ENCODE measurements at regions not wholly inside any gene's neighbourhood (a gene's known extent, or its start where the extent isn't known, plus 50 kb on each side); places are given as distances from the start of the nearest gene placed in this dataset.

- no peak for TF ChIP-seq CTCF (IDR thresholded peaks at IDR 0.05; ENCODE audit: low read length)
- TF ChIP-seq EZH2 (optimal IDR thresholded peaks at IDR 0.05; ENCODE audit: low read depth, low read length) = no peak
Measured at GRCh38 chr12:124408822-124409517, 114.1 kb downstream of the RFLNA start.
